HL-60 (cell line): ENCODE measurements at regions not wholly inside any gene's neighbourhood (a gene's known extent, or its start where the extent isn't known, plus 50 kb on each side); places are given as distances from the start of the nearest gene placed in this dataset.

ENCODE experiments used
- DNase-seq, 2 experiments: peaks; one replicate each; pipeline ENCODE4 v3.0.0-alpha.2; 2010 to 2020; ENCODE audit warnings: low read depth in 1 of 2, low spot score in 1 of 2
- H3K27ac ChIP-seq: fragments of 250-450 bp; sonication (Bioruptor Pico); replicated peaks from 2 replicates; pipeline ENCODE4 v1.5.1; 2020; ENCODE audit warnings: mild to moderate bottlenecking, moderate library complexity
- H3K27me3 ChIP-seq: fragments of 250-450 bp; sonication (Bioruptor Pico); 2 replicates; pipeline ENCODE4 v1.5.1; 2021; ENCODE audit warnings: mild to moderate bottlenecking, moderate library complexity; ENCODE audit not compliant: insufficient read depth, poor library complexity, severe bottlenecking
- H3K4me3 ChIP-seq: replicated peaks from 2 replicates; pipeline ENCODE4 v1.5.1; 2011; ENCODE audit warnings: mild to moderate bottlenecking, control low read depth, low read length; ENCODE audit not compliant: insufficient read depth
- CTCF ChIP-seq: IDR thresholded peaks from one replicate; pipeline ENCODE4 v1.5.1; 2011; ENCODE audit warnings: low read length, control low read depth, inconsistent platforms; ENCODE audit not compliant: insufficient read depth
- GABPA ChIP-seq: IDR thresholded peaks from 2 replicates; pipeline ENCODE4 v1.6.1; 2012; ENCODE audit warnings: low read depth
- POLR2AphosphoS5 ChIP-seq: IDR thresholded peaks from 2 replicates; pipeline ENCODE4 v1.6.1; 2012; ENCODE audit warnings: low read depth
- REST ChIP-seq: IDR thresholded peaks from 2 replicates; pipeline ENCODE4 v1.6.1; 2012; ENCODE audit warnings: low read depth; ENCODE audit not compliant: insufficient replicate concordance
- SPI1 ChIP-seq: IDR thresholded peaks from 2 replicates; pipeline ENCODE4 v1.6.1; 2012; ENCODE audit warnings: low read depth, mild to moderate bottlenecking, borderline replicate concordance

- Histone ChIP-seq H3K27me3 (no peaks in the 10 kb centered on the region), H3K4me3 (no peak overlapping the region), H3K27ac (no peak overlapping the region)
- no peak for DNase-seq
- TF ChIP-seq POLR2AphosphoS5 = no peak
- no peak for TF ChIP-seq CTCF
- TF ChIP-seq GABPA = no peak
- no peak for TF ChIP-seq REST
- TF ChIP-seq SPI1 = no peak
These were observed 74.0 kb downstream of the MAB21L3 start for GRCh38 chr1:116185161-116185701.

- Histone ChIP-seq H3K27me3 (no peaks in the 10 kb centered on the region), H3K27ac (no peak overlapping the region), H3K4me3 (no peak overlapping the region)
- TF ChIP-seq SPI1 (no peak), POLR2AphosphoS5 (no peak), REST (no peak), CTCF (no peak), GABPA (no peak)
- DNase-seq = no peak
These were observed 78.3 kb downstream of the MAB21L3 start for GRCh38 chr1:116189481-116189880.

- H3K4me3 ChIP-seq = no peak overlapping the region
- TF ChIP-seq POLR2AphosphoS5 = no peak
- TF ChIP-seq SPI1 = no peak
- no peak for TF ChIP-seq GABPA
- no peak for TF ChIP-seq REST
- TF ChIP-seq CTCF = no peak
These were observed 80.1 kb downstream of the MAB21L3 start for GRCh38 chr1:116191294-116191693.

More at GRCh38 chr1:116191294-116191693, 80.1 kb downstream of the MAB21L3 start:
- H3K27me3 ChIP-seq = no peaks in the 10 kb centered on the region
- H3K27ac ChIP-seq = no peak overlapping the region
- no peak for DNase-seq
